GM21367 (cell line): ENCODE measurements at regions not wholly inside any gene's neighbourhood (a gene's known extent, or its start where the extent isn't known, plus 50 kb on each side); places are given as distances from the start of the nearest gene placed in this dataset.
"Not testable (repeated sequence)": the region's sequence is repeated elsewhere in the genome, so short reads cannot be mapped to it uniquely, and the experiment has no call there.

ENCODE experiments used
- ATAC-seq: cut with Tn5 transposase; IDR thresholded peaks from one replicate; pipeline ENCODE4 v1.9.1; 2021; ENCODE audit not compliant: unreplicated experiment

DNA sequence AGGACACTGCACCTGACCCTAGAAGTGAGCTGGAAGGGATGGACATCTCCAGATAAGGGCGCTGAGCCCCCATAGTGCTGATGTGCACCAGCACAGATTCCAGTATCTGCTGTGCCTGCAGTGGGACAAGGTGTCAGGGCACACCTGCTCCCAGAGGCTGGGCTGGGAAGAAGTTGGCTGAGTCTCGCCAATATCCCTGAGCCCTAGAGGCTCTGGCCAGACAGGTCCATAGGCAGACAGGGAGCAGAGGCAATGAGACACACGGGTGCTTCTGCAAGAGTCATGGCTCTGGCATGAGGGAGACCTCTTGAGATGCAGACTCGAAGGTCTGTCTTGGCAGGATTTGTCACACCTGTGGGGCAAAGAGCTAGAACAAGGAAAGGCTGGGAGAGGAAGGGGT, 1321.5 kb downstream of the UQCRFS1 start:
- no peak for ATAC-seq

DNA sequence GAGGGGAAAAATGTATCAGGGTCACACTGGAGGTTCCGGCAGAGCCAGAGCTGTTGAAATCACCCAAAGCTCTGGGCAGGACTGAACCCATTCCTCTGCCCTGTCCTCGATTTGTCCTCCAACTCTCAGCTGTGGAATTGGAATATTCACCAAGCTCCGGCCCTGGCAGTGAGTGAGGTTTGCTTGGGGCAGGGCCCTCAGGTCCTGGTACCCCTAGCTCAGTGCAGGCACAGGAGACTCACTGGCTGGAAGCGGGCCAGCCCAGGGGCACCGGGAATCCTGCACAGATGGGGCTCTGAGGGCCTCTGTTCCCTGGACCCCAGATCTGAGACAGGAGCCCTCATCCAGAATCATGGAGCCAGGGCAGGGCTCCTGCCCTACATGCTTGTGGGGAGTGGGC, 1322.3 kb downstream of the UQCRFS1 start:
- ATAC-seq: no peak

DNA sequence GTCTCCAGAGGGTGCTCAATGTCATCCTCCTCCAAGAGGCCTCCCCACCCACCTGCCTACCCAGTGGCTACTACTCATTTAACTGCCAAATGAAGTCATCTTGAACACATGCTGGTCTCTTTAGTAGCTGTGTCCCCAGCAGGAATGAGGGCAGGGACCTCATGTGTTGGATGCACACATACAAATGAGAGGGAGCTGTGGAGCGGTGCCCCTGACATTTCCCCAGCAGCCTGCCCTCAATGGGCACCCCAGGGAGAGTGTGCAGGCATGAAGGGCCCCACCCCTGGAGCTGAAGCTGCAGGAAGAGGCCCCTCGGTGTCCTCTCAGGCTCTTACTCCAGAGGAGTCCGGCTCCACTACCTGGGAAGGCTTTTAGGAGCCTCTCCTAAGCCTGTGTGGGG, 1322.7 kb downstream of the UQCRFS1 start:
- no peak for ATAC-seq

- ATAC-seq: no peak
Measured at GRCh38 chr19:27889156-27889555, 1323.8 kb downstream of the UQCRFS1 start.

DNA sequence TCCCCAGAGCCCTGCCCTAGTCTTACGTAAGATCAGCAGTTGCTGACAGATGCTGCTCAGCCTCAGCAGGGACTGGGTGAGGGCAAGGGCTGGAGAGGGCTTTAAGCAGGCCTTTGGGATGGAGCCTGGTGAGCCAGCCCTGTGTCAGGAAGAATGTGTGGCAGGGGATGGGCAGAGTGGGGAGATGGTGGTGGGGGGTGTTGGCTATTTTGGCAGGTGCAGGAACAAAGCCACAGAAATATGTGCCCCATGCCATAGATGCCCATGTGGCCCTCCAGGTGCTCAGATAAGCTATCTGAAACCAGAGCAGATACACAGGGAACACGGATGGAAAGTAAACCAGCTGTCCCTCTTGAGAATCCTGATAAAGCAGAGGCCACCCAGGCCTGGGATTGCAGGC, 1325.0 kb downstream of the UQCRFS1 start:
- no peak for ATAC-seq

DNA sequence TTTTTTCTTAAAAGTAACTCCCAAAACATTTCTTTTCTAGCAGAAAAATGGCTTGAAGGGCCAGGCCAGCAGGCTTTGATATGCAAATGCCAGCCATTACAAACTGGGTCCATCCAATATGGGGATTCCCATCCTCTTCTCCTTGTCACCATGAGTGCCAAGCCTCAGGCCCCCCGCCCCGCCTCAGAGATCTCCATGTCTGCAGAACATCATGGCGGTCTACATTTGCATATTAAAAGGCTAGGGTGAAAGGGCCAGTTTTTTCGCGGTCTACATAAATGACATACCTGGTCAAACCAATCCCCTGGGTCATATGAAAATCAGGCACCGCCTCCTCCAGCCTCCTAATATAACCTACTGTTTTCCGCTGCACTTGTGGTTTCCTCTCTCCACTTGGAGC, 1327.6 kb downstream of the UQCRFS1 start:
- no peak for ATAC-seq

DNA sequence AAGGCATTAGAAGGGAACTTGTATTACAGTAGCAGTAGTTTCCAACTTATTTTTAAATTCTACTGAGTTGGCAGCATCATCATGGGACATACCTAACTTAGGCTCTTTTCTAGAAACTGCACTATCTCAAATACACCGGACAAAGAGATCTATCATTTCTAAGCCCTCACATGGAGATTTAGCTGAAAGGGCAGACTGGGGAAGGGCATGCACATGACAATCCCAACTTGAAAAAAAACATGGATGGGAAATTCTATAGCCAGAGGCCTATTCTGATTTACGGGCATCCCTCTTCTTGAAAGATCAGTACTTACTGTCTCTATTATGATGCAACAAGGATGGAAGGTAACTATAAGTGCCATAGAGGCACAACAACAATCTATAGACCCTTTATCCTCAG, 1328.6 kb downstream of the UQCRFS1 start:
- ATAC-seq: no peak

DNA sequence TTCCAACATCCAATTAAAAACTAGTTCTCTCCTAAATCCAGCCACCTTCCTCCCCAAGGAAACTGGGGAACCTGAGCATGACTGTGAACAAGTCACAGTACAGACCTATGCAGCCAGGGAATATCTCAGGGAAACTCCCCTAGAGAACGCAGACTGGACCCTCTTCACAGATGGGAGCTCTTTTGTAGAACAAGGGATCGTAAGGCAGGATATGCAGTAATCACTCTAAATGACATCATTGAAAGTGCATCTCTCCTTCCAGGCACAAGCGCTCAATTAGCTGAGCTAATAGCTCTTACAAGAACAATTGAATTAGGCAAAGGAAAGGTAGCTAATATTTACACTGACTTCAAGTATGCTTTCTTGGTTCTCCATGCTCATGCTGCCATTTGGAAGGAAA, 1331.7 kb downstream of the UQCRFS1 start:
- ATAC-seq: no peak

- no peak for ATAC-seq
Measured at GRCh38 chr19:27876976-27877512, 1335.9 kb downstream of the UQCRFS1 start.

- no peak for ATAC-seq
Measured at GRCh38 chr19:27876489-27876888, 1336.5 kb downstream of the UQCRFS1 start.

- no peak for ATAC-seq
Measured at GRCh38 chr19:27872370-27872769, 1340.6 kb downstream of the UQCRFS1 start.

DNA sequence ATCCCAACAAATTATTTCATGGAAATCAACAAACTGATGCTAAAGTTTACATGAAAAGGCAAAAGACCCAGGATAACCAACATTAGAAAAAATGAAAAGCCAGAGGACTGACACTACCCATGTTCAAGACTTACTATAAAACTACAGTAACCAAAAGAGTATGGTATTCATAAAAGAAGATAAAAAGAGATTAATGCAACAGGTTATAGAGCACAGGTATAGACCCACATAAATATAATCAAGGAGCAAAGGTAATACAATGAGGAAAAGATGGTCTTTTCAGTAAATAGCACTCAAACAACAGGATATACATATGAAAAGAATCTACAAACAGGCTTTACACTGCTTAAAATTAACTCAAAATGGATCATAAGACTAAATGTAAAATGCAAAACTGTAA, 1342.7 kb downstream of the UQCRFS1 start:
- ATAC-seq: no peak

DNA sequence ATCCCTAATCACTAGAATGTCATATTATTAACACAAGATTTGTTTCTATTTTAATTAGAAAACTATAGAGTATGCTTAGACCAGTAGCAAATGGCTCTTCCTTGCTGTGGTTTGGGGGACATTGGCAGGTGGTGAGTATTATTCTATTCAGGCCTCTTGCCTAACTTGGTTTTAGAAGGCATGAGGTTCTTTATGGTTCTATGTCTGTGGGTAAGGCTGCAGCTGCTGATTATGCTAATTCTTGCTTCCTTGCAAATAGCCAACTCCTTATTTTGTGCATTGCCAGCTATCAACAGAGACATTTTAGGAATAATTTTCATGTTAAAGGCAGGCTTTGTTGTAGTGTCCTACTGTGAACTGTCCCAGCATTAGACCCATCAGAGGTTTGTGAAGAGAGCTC, 1344.9 kb downstream of the UQCRFS1 start:
- ATAC-seq: no peak

DNA sequence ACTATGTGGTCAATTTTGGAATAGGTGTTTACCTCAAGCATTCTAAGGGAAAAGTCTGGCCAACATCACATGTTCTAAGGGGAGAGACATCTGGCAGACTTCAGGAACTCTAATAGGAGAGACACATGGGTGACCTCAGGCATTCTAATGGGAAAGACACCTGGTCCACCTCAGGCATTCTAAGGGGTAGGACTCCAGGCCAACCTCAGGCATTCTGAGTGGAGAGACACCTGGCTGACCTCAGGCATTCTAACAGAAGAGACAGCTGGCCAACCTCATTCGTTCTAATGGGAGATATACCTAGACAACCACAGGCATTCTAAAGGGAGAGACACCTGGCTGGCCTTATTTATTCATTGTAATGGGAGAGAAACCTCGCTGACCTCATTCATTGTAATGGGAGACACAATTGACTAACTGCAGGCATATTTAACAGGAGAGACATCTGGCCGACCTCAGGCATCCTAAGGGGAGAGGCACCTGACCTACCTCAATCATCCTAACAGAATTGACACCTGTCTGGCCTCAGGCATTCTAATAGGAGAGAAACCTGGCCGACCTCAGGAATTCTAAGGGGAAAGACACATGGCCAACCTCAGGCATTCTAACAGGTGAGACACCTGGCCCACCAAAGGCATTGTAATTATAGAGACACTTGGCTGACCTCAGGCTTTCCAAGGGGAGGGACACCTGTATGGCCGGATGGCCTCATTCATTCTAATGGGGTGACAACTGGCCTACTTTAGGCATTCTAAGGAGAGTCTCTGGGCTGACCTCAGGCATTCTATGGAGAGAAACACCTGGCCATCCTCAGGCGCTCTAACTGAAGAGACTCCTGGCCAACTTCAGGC, 1346.8 kb downstream of the UQCRFS1 start:
- ATAC-seq: no peak

GRCh38 chr19:27861411-27861975, 1351.5 kb downstream of the UQCRFS1 start:
- ATAC-seq: no peak

- ATAC-seq: no peak
Measured at GRCh38 chr19:27860309-27860934, 1352.5 kb downstream of the UQCRFS1 start.

DNA sequence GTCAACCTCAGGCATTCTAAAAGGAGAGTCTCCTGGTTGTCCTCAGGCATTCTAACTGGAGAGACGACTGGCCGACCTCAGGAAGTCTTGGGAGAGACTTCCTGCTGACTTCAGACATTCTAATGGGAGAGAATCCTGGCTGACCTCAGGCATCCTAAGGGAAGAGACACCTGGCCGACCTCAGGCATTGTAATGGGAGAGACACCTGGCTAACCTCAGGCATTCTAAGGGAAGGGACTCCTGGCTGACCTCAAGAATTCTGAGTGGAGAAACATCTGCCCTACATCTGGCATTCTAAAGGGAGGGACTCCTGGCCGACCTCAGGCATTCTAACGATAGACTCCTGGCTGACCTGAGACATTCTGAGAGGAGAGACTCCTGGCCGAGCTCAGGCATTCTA, 1353.3 kb downstream of the UQCRFS1 start:
- ATAC-seq: no peak

- ATAC-seq: no peak
Measured at GRCh38 chr19:27858981-27859581, 1353.9 kb downstream of the UQCRFS1 start.

DNA sequence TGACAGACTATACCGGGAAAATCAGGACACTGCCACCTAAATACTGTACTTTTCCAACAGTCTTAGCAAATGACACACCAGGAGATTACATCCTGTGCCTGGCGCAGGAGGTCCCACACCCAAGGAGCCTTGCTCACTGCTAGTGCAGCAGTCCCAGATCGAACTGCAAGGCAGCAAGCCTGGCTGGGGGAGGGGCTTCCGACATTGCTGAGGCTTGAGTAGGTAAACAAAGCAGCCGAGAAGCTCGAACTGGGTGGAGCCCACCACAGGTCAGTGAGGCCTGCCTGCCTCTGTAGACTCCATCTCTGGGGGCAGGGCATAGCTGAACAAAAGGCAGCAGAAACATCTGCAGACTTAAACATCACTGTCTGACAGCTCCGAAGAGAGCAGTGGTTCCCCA, 1360.0 kb downstream of the UQCRFS1 start:
- ATAC-seq: not testable (repeated sequence)

DNA sequence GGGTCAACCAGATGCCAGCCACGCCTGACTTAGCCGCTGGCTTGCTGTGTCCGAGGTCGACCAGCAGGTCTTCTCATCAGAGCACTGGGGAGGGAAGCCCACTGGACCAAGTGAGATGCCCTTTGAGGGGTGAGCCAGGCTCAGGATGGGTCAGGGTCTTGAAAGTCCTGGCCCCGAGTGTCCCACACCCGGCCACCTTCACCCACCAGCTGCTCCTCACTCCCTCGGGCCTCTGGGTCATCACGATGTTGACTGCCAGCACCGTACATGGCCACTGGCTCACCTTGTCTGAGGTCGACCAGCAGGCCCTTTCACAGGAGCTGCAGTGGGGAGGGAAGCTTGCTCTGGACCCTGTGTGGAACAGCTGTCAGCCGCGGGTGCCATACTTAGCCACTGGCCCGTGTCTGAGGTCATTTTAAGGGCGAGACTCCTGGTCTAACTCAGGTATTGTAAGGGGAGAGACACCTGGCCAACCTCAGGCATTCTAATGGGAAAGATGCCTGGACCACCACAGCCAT, 1361.3 kb downstream of the UQCRFS1 start:
- no peak for ATAC-seq

GRCh38 chr19:27851002-27851481, 1361.9 kb downstream of the UQCRFS1 start:
- no peak for ATAC-seq
